K562 (cell line): ENCODE measurements at regions not wholly inside any gene's neighbourhood (a gene's known extent, or its start where the extent isn't known, plus 50 kb on each side); places are given as distances from the start of the nearest gene placed in this dataset.
"Not testable (repeated sequence)": the region's sequence is repeated elsewhere in the genome, so short reads cannot be mapped to it uniquely, and the experiment has no call there.

Source experiments
- ATAC-seq: fragments of 200-7000 bp; cut with Tn5 transposase; 3 replicates; pipeline ENCODE4 v1.9.1; 2020; ENCODE audit warnings: moderate library complexity
- BruUV-seq: library from RNA; stranded (reverse); fragments of 400-500 nt; replicated peaks from 2 replicates; lab custom pipeline; 2021; lab: Mats Ljungman, UMichigan
- CTCF ChIA-PET: fragments of 300-600 bp; formaldehyde crosslinking; extraction: SDS; loops from one replicate; lab custom pipeline; 2021; ENCODE audit warnings: low intra/inter-chr PET ratio; lab: Yijun Ruan, JAX
- POLR2A ChIA-PET: fragments of 300-600, 350-650 bp; sonication (Branson Sonifier 250); formaldehyde crosslinking; extraction: SDS; loops from one replicate; lab custom pipeline; 2021; ENCODE audit warnings: antibody characterized with exemption, inconsistent platforms; lab: Yijun Ruan, JAX
- DNase-seq, 4 experiments: peaks; one replicate each; pipeline versions ENCODE4 v3.0.0 to v3.0.0-alpha.2; 2011 to 2018; ENCODE audit warnings: low spot score in 3 of 4, mixed read lengths in 3 of 4; ENCODE audit errors: extremely low read depth in 1 of 4
- FAIRE-seq: peaks from 2 replicates; lab custom pipeline; 2011; peaks lifted over from hg19 to GRCh38; lab: Jason Lieb, UNC
- H2AFZ ChIP-seq: 2 replicates; pipeline ENCODE4 v1.6.0; 2011; ENCODE audit warnings: low read depth, low read length, control low read depth, inconsistent platforms
- H3K27ac ChIP-seq: fragments of 200-600 bp; 3 replicates; pipeline ENCODE4 v1.8.0; 2011; ENCODE audit warnings: low read depth, mild to moderate bottlenecking, control low read depth, inconsistent platforms, low read length, moderate library complexity, mixed read lengths; ENCODE audit errors: extremely low read depth
- H3K27me3 ChIP-seq, 2 experiments: fragments of 300-600 bp in 1 of 2; 2 replicates in 1 of 2; 3 replicates in 1 of 2; pipeline versions ENCODE4 v1.6.0 to v1.8.0; 2011; ENCODE audit warnings: inconsistent platforms in 2 of 2, low read length in 2 of 2, mild to moderate bottlenecking in 1 of 2, mixed read lengths in 1 of 2, moderate library complexity in 1 of 2; ENCODE audit not compliant: control insufficient read depth in 2 of 2, insufficient read depth in 2 of 2
- H3K36me3 ChIP-seq: fragments of 300-600 bp; 3 replicates; pipeline ENCODE4 v1.8.0; 2011; ENCODE audit warnings: mild to moderate bottlenecking, low read length, inconsistent platforms; ENCODE audit not compliant: control insufficient read depth, insufficient read depth
- H3K4me1 ChIP-seq, 2 experiments: fragments of 200-600 bp in 1 of 2; replicated peaks in 1 of 2; 2 replicates in 1 of 2; 3 replicates in 1 of 2; pipeline versions ENCODE4 v1.5.1 to v1.8.0; 2011; ENCODE audit warnings: inconsistent platforms in 2 of 2, low read length in 2 of 2, mild to moderate bottlenecking in 1 of 2, mixed read lengths in 1 of 2, moderate library complexity in 1 of 2; ENCODE audit not compliant: control insufficient read depth in 2 of 2, insufficient read depth in 2 of 2
- H3K4me2 ChIP-seq: 2 replicates; pipeline ENCODE4 v1.6.1; 2011; ENCODE audit warnings: low read length, control low read depth, inconsistent platforms, mixed read lengths; ENCODE audit not compliant: insufficient read depth
- H3K4me3 ChIP-seq: fragments of 200-600 bp; sonication (generic), shearing (Covaris generic); 2 replicates; pipeline ENCODE4 v1.5.1; 2016; ENCODE audit warnings: control low read depth, inconsistent platforms
- H3K79me2 ChIP-seq: fragments of 200-600 bp; 3 replicates; pipeline ENCODE4 v1.8.0; 2011; ENCODE audit warnings: low read length, inconsistent platforms; ENCODE audit not compliant: control insufficient read depth, insufficient read depth
- H3K9ac ChIP-seq, 2 experiments: 2 replicates each; pipeline versions ENCODE4 v1.6.0 to v1.6.1; 2011; ENCODE audit warnings: low read depth in 2 of 2, low read length in 2 of 2, control low read depth in 1 of 2, inconsistent platforms in 1 of 2, mild to moderate bottlenecking in 1 of 2, mixed read lengths in 1 of 2; ENCODE audit not compliant: insufficient read depth in 1 of 2
- H3K9me1 ChIP-seq: one replicate; pipeline ENCODE4 v1.6.0; 2011; ENCODE audit warnings: inconsistent platforms, mild to moderate bottlenecking, low read length, moderate library complexity; ENCODE audit not compliant: control insufficient read depth, insufficient read depth
- H3K9me3 ChIP-seq: replicated peaks from 2 replicates; pipeline ENCODE4 v1.5.1; 2011; ENCODE audit warnings: low read depth, low read length, inconsistent platforms; ENCODE audit not compliant: control insufficient read depth, insufficient read depth
- H4K20me1 ChIP-seq: replicated peaks from 2 replicates; pipeline ENCODE4 v1.6.1; 2011; ENCODE audit warnings: low read length, inconsistent platforms, mixed read lengths; ENCODE audit not compliant: control insufficient read depth, insufficient read depth
- CCAR2 ChIP-seq: fragments of 200-400 bp; formaldehyde crosslinking; IDR thresholded peaks from 2 replicates; pipeline ENCODE4 v1.6.1; 2017; ENCODE audit warnings: mild to moderate bottlenecking, low read depth, low read length
- ETV5 ChIP-seq: sonication (generic); formaldehyde crosslinking; IDR thresholded peaks from 2 replicates; pipeline ENCODE4 v1.4.0; 2020; ENCODE audit warnings: low read depth, mild to moderate bottlenecking, missing genetic modification reagents
- GMEB1 ChIP-seq: fragments of 250-450 bp; sonication (Bioruptor Pico); IDR thresholded peaks from 2 replicates; pipeline ENCODE4 v1.4.0; 2020; ENCODE audit warnings: mild to moderate bottlenecking
- KAT8 ChIP-seq: fragments of 450-650 bp; IDR thresholded peaks from 2 replicates; pipeline ENCODE4 v1.6.1; 2016; ENCODE audit warnings: low read depth, mild to moderate bottlenecking
- KLF13 ChIP-seq: fragments of 450-650 bp; IDR thresholded peaks from 2 replicates; pipeline ENCODE4 v1.6.1; 2016; ENCODE audit warnings: missing genetic modification characterization, low read depth, mild to moderate bottlenecking, missing compliant biosample characterization, moderate library complexity, borderline replicate concordance
- NFXL1 ChIP-seq: fragments of 450-650 bp; formaldehyde crosslinking; IDR thresholded peaks from 2 replicates; pipeline ENCODE4 v1.4.0; 2021; ENCODE audit warnings: mild to moderate bottlenecking
- SIRT6 ChIP-seq: IDR thresholded peaks from one replicate; pipeline ENCODE4 v1.6.1; 2012; ENCODE audit warnings: low read depth, mild to moderate bottlenecking, control low read depth, inconsistent platforms, low read length, moderate library complexity
- ZNF707 ChIP-seq: fragments of 250-450 bp; sonication (Bioruptor Pico); conservative IDR thresholded peaks from 2 replicates; pipeline ENCODE4 v1.8.0; 2022; ENCODE audit warnings: inconsistent platforms, mild to moderate bottlenecking, moderate library complexity
- WGBS: fragments of 100-300 bp; shearing (Covaris generic); methylation state at CpG from one replicate; pipeline ENCODE4 v1.1.6; 2016; ENCODE audit warnings: low coverage, mixed read lengths; ENCODE audit not compliant: insufficient coverage; ENCODE audit errors: missing lambda C conversion rate; 5-methylcytosine and 5-hydroxymethylcytosine counted together
- in situ Hi-C: fragments of 300-500 bp; cut with MboI; formaldehyde crosslinking; loops from 4 replicates; pipeline ENCODE4 v1.15.0; 2018; ENCODE audit warnings: inconsistent platforms, mixed read lengths
- intact Hi-C: fragments of 100-400 bp; cut with micrococcal nuclease; formaldehyde crosslinking; loops from 2 replicates; pipeline ENCODE4 v1.14.2; 2022

GRCh38 chr18:28422577-28422976 is 245.6 kb upstream of the CDH2 start (continued):
- no peak for TF ChIP-seq GMEB1 (CRISPR knock-in tag)
- TF ChIP-seq KAT8, result no peak
- TF ChIP-seq SIRT6, result no peak
- TF ChIP-seq NFXL1, result no peak
- no peak for TF ChIP-seq ZNF707 (CRISPR knock-in tag)
- TF ChIP-seq ETV5 (CRISPR knock-in tag), result no peak
- no peak for TF ChIP-seq CCAR2
- no peak for TF ChIP-seq KLF13 (tag)
- TF ChIP-seq, all 486 proteins: peak for 0

- 0% methylated on average over 5 of the region's 17 CpGs for WGBS
- H2AFZ ChIP-seq, H3K4me3 ChIP-seq, CTCF ChIA-PET, H3K4me2 ChIP-seq, H3K9me3 ChIP-seq, POLR2A ChIA-PET, ATAC-seq, H3K9me1 ChIP-seq, FAIRE-seq, in situ Hi-C loops, BruUV-seq, H3K27me3 ChIP-seq, intact Hi-C loops, DNase-seq, H3K79me2 ChIP-seq, H3K9ac ChIP-seq, H3K4me1 ChIP-seq, H4K20me1 ChIP-seq, H3K27ac ChIP-seq, H3K36me3 ChIP-seq: not testable (repeated sequence)
These were observed 245.0 kb upstream of the CDH2 start for GRCh38 chr18:28421950-28422349.
